HG03439 (cell line): ENCODE measurements at regions not wholly inside any gene's neighbourhood (a gene's known extent, or its start where the extent isn't known, plus 50 kb on each side); places are given as distances from the start of the nearest gene placed in this dataset.

Source experiments
- ATAC-seq: cut with Tn5 transposase; IDR thresholded peaks from one replicate; pipeline ENCODE4 v1.9.1; 2021; ENCODE audit warnings: mild to moderate bottlenecking, moderate library complexity; ENCODE audit not compliant: unreplicated experiment

GRCh38 chr2:128523457-128523856, 204.8 kb upstream of the HS6ST1 start:
- ATAC-seq = no peak

- ATAC-seq = no peak
These were observed 205.5 kb upstream of the HS6ST1 start for GRCh38 chr2:128524183-128524582.

GRCh38 chr2:128525653-128526052, 207.0 kb upstream of the HS6ST1 start:
- no peak for ATAC-seq

GRCh38 chr2:128526455-128526976, 207.8 kb upstream of the HS6ST1 start:
- ATAC-seq = no peak

- ATAC-seq = no peak
These were observed 209.5 kb upstream of the HS6ST1 start for GRCh38 chr2:128528133-128528532.

GRCh38 chr2:128530025-128530573, 211.4 kb upstream of the HS6ST1 start:
- no peak for ATAC-seq

GRCh38 chr2:128531856-128532255, 213.2 kb upstream of the HS6ST1 start:
- ATAC-seq = no peak

GRCh38 chr2:128533101-128533500, 214.4 kb upstream of the HS6ST1 start:
- ATAC-seq = no peak

GRCh38 chr2:128534688-128535392, 216.2 kb upstream of the HS6ST1 start:
- no peak for ATAC-seq

GRCh38 chr2:128535953-128536352, 217.3 kb upstream of the HS6ST1 start:
- ATAC-seq = no peak

- ATAC-seq = no peak
These were observed 218.4 kb upstream of the HS6ST1 start for GRCh38 chr2:128536925-128537620.

GRCh38 chr2:128537646-128538045, 219.0 kb upstream of the HS6ST1 start:
- no peak for ATAC-seq

GRCh38 chr2:128538396-128538795, 219.7 kb upstream of the HS6ST1 start:
- ATAC-seq = no peak

GRCh38 chr2:128540670-128541069, 222.0 kb upstream of the HS6ST1 start:
- ATAC-seq = no peak

GRCh38 chr2:128541448-128541847, 222.8 kb upstream of the HS6ST1 start:
- ATAC-seq = no peak

- ATAC-seq = no peak
These were observed 224.4 kb upstream of the HS6ST1 start for GRCh38 chr2:128543036-128543435.

GRCh38 chr2:128543646-128544045, 225.0 kb upstream of the HS6ST1 start:
- ATAC-seq = no peak

GRCh38 chr2:128544321-128545037, 225.8 kb upstream of the HS6ST1 start:
- ATAC-seq = no peak

- no peak for ATAC-seq
These were observed 226.4 kb upstream of the HS6ST1 start for GRCh38 chr2:128545085-128545484.

- ATAC-seq = no peak
These were observed 227.2 kb upstream of the HS6ST1 start for GRCh38 chr2:128545829-128546228.

- no peak for ATAC-seq
These were observed 229.0 kb upstream of the HS6ST1 start for GRCh38 chr2:128547667-128548066.
